HL-60 (cell line): ENCODE measurements at regions not wholly inside any gene's neighbourhood (a gene's known extent, or its start where the extent isn't known, plus 50 kb on each side); places are given as distances from the start of the nearest gene placed in this dataset.

Experiments
- DNase-seq, 2 experiments: peaks; one replicate each; pipeline ENCODE4 v3.0.0-alpha.2; 2010 to 2020; ENCODE audit warnings: low read depth in 1 of 2, low spot score in 1 of 2
- H3K27ac ChIP-seq: fragments of 250-450 bp; sonication (Bioruptor Pico); replicated peaks from 2 replicates; pipeline ENCODE4 v1.5.1; 2020; ENCODE audit warnings: mild to moderate bottlenecking, moderate library complexity
- H3K27me3 ChIP-seq: fragments of 250-450 bp; sonication (Bioruptor Pico); 2 replicates; pipeline ENCODE4 v1.5.1; 2021; ENCODE audit warnings: mild to moderate bottlenecking, moderate library complexity; ENCODE audit not compliant: insufficient read depth, poor library complexity, severe bottlenecking
- H3K4me3 ChIP-seq: replicated peaks from 2 replicates; pipeline ENCODE4 v1.5.1; 2011; ENCODE audit warnings: mild to moderate bottlenecking, control low read depth, low read length; ENCODE audit not compliant: insufficient read depth
- GABPA ChIP-seq: IDR thresholded peaks from 2 replicates; pipeline ENCODE4 v1.6.1; 2012; ENCODE audit warnings: low read depth
- POLR2AphosphoS5 ChIP-seq: IDR thresholded peaks from 2 replicates; pipeline ENCODE4 v1.6.1; 2012; ENCODE audit warnings: low read depth
- SPI1 ChIP-seq: IDR thresholded peaks from 2 replicates; pipeline ENCODE4 v1.6.1; 2012; ENCODE audit warnings: low read depth, mild to moderate bottlenecking, borderline replicate concordance
- TF ChIP-seq, protein P1 (sequence below): IDR thresholded peaks from one replicate; pipeline ENCODE4 v1.5.1; 2011; ENCODE audit warnings: low read length, control low read depth, inconsistent platforms; ENCODE audit not compliant: insufficient read depth
- TF ChIP-seq, protein P2 (sequence below): IDR thresholded peaks from 2 replicates; pipeline ENCODE4 v1.6.1; 2012; ENCODE audit warnings: low read depth; ENCODE audit not compliant: insufficient replicate concordance

DNA sequence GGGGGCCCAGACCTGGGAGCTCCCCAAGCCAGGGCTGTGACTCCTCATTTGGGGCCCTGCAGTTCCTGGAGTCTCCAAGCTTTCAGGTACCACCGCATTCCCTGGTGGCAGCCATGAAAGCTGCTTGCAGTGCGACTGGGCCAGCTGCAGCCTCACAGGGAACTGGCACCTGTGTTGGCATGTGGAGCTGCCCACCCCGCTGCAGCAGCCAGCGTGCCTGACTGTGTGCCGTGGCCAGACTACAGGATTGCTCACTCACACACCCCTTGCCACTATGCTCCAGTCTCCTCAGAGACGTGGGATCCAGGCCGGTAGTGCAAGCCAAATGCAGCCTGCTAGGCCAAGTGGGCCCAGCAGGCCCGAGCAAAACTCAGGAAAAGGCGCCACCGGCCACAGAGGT is 450.7 kb downstream of the COL12A1 start:
- no peak for TF ChIP-seq POLR2AphosphoS5
- TF ChIP-seq, protein P1, sequence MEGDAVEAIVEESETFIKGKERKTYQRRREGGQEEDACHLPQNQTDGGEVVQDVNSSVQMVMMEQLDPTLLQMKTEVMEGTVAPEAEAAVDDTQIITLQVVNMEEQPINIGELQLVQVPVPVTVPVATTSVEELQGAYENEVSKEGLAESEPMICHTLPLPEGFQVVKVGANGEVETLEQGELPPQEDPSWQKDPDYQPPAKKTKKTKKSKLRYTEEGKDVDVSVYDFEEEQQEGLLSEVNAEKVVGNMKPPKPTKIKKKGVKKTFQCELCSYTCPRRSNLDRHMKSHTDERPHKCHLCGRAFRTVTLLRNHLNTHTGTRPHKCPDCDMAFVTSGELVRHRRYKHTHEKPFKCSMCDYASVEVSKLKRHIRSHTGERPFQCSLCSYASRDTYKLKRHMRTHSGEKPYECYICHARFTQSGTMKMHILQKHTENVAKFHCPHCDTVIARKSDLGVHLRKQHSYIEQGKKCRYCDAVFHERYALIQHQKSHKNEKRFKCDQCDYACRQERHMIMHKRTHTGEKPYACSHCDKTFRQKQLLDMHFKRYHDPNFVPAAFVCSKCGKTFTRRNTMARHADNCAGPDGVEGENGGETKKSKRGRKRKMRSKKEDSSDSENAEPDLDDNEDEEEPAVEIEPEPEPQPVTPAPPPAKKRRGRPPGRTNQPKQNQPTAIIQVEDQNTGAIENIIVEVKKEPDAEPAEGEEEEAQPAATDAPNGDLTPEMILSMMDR = no peak
- TF ChIP-seq, protein P2, sequence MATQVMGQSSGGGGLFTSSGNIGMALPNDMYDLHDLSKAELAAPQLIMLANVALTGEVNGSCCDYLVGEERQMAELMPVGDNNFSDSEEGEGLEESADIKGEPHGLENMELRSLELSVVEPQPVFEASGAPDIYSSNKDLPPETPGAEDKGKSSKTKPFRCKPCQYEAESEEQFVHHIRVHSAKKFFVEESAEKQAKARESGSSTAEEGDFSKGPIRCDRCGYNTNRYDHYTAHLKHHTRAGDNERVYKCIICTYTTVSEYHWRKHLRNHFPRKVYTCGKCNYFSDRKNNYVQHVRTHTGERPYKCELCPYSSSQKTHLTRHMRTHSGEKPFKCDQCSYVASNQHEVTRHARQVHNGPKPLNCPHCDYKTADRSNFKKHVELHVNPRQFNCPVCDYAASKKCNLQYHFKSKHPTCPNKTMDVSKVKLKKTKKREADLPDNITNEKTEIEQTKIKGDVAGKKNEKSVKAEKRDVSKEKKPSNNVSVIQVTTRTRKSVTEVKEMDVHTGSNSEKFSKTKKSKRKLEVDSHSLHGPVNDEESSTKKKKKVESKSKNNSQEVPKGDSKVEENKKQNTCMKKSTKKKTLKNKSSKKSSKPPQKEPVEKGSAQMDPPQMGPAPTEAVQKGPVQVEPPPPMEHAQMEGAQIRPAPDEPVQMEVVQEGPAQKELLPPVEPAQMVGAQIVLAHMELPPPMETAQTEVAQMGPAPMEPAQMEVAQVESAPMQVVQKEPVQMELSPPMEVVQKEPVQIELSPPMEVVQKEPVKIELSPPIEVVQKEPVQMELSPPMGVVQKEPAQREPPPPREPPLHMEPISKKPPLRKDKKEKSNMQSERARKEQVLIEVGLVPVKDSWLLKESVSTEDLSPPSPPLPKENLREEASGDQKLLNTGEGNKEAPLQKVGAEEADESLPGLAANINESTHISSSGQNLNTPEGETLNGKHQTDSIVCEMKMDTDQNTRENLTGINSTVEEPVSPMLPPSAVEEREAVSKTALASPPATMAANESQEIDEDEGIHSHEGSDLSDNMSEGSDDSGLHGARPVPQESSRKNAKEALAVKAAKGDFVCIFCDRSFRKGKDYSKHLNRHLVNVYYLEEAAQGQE = no peak
- no peak for TF ChIP-seq SPI1
- no peak for TF ChIP-seq GABPA
- no peak overlapping the region for H3K27ac ChIP-seq
- no peak overlapping the region for H3K4me3 ChIP-seq
- H3K27me3 ChIP-seq = no peaks in the 10 kb centered on the region
- no peak for DNase-seq

DNA sequence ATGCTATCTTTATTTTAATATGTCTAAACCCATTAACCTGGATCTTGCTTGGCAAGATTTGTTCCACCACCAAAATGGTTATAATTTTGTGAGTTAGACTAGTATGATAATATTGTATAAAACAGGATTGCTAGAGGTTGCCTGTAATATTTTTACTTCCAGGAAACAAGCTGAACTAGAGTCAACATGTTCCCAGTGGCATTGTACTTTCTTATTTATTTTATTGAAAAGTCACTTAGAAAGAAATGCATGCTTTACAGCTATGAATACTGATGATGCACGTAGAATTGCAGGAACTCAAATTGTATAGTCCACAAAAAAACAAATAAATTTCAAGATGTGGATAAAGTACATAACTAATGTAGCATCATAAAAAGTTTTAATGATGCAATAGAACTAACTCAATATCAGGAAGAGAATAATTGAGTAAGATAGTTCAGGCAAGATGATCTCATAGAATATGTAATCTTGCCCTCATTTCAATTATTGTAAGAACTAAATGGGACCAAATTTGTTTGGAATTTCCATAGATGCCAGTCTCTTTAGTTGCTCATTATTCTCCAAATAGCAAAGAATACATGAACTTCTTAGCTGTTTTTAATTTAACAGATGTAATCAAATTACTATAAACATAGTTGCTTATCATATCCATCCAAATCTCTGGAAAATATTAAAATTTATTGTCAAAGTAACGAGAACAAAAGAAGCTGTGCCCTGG is 451.8 kb downstream of the COL12A1 start:
- Histone ChIP-seq H3K4me3 (no peak overlapping the region), H3K27ac (no peak overlapping the region), H3K27me3 (no peaks in the 10 kb centered on the region)
- DNase-seq = no peak
- TF ChIP-seq, protein P2 = no peak
- no peak for TF ChIP-seq GABPA

DNA sequence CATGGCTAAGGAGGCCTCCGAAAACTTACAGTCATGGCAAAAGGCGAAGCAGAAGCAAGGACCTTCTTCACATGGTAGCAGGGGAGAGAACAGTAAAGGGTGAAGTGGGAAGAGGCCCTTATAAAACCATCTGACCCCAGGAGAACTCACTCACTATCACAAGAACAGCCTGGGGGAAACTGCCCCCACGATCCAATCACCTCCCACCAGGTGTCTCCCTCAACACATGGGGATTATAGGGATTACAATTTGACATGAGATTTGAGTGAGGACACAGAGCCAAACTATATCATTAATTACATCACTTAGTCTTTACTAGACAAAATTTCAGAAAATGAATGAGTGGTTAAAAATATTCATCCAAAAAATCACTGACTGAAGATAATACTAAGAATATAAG is 453.6 kb downstream of the COL12A1 start:
- DNase-seq = no peak
- TF ChIP-seq, protein P1 = no peak
- TF ChIP-seq SPI1 (no peak), POLR2AphosphoS5 (no peak), GABPA (no peak)
- TF ChIP-seq, protein P2 = no peak
- Histone ChIP-seq H3K27me3 (no peaks in the 10 kb centered on the region), H3K27ac (no peak overlapping the region), H3K4me3 (no peak overlapping the region)
